RWPE1 (cell line): ENCODE measurements at regions not wholly inside any gene's neighbourhood (a gene's known extent, or its start where the extent isn't known, plus 50 kb on each side); places are given as distances from the start of the nearest gene placed in this dataset.

Experiments used
- CTCF ChIA-PET: fragments of 350-600 bp; sonication (Branson Sonifier 250); formaldehyde crosslinking; extraction: SDS; loops from one replicate; lab custom pipeline; 2021; lab: Yijun Ruan, JAX
- POLR2A ChIA-PET: fragments of 400-600 bp; formaldehyde crosslinking; extraction: SDS; loops from one replicate; lab custom pipeline; 2020; ENCODE audit warnings: antibody characterized with exemption; ENCODE audit not compliant: low non-redundant PET; lab: Yijun Ruan, JAX
- DNase-seq: peaks from one replicate; pipeline ENCODE4 v3.0.0; 2012; ENCODE audit warnings: low spot score
- H3K27ac ChIP-seq: fragments of 450-650 bp; 2 replicates; pipeline ENCODE4 v1.5.1; 2017
- TF ChIP-seq, protein P1 (sequence below): fragments of 450-650 bp; conservative IDR thresholded peaks from 2 replicates; pipeline ENCODE4 v1.5.1; 2017; ENCODE audit warnings: low read depth, mild to moderate bottlenecking

DNA sequence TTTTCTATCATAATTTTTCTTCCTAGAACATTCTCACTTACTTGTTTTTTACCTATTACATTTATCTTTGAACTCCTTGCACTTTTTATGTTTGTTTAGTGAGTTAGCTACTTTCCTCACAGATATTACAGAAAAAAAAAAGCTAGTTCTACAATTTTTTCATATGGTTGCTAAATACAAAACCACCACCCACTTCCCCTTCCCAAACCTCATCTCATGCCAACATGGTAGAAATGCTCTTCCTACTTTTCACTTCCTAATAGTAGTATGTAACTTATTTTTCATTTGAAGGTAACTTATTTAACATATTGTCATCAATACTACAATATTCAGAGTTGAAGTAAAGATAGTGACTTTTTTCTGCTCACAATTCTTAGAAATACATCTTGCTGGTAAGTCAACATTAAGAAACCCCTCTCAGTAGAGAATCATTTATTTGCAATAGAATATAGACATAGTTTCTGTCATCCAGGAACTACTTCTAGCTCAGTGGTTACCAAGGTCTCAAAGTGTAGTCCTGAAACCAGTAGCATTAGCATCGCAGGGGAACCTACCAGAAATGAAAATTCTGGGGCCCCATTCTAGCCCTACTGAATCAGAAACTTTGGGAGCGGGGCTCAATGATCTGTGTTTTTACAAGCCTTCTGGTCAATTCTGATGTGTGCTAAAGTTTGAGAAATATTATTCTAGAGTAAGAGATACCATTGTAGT, 1124.6 kb downstream of the DTWD2 start:
- H3K27ac ChIP-seq: no peak overlapping the region
- POLR2A ChIA-PET: no interaction called here
- TF ChIP-seq, protein P1, sequence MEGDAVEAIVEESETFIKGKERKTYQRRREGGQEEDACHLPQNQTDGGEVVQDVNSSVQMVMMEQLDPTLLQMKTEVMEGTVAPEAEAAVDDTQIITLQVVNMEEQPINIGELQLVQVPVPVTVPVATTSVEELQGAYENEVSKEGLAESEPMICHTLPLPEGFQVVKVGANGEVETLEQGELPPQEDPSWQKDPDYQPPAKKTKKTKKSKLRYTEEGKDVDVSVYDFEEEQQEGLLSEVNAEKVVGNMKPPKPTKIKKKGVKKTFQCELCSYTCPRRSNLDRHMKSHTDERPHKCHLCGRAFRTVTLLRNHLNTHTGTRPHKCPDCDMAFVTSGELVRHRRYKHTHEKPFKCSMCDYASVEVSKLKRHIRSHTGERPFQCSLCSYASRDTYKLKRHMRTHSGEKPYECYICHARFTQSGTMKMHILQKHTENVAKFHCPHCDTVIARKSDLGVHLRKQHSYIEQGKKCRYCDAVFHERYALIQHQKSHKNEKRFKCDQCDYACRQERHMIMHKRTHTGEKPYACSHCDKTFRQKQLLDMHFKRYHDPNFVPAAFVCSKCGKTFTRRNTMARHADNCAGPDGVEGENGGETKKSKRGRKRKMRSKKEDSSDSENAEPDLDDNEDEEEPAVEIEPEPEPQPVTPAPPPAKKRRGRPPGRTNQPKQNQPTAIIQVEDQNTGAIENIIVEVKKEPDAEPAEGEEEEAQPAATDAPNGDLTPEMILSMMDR: no peak
- no peak for DNase-seq
- CTCF ChIA-PET: no interaction called here

DNA sequence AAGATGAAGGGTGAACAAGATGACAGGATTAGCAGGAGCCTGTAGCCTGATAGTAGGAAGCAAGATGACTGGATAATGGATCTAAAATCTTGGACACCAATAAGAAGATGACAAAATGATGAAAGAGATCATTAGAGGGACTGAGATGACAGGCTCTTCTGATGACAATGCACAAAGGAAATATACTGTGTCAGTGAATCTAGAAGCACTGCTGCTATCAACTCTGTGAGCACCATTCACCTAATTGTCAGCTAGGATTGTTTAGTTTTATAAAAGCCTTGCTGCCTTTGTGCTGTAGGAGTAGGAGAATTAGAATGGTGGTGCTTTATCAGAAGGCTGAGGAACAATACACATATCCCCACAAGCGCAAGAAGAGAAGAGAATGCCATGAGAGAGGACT, 1127.8 kb downstream of the DTWD2 start:
- no peak overlapping the region for H3K27ac ChIP-seq
- TF ChIP-seq, protein P1: no peak
- no peak for DNase-seq
- ChIA-PET POLR2A (no interaction called here), CTCF (no interaction called here)

DNA sequence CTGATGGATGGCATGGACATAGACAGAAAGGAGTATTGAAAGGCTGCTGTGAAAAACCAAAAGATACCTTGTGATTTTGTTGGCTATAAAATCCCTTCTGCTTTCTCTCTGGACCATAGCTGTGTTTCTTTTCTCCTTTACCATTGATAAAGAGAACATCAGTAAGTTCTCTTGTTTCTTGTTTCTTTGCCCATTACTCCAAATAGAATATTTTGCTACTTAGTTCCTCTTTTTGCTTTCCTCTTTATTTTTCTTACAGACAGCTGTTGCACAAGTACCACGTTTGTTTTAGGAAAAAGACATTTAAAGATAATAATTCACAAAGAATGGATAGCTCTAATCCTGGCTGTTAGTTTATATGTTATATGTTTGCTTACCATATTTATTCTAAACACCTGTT, 1129.2 kb downstream of the DTWD2 start:
- no peak overlapping the region for H3K27ac ChIP-seq
- no peak for DNase-seq
- POLR2A ChIA-PET: no interaction called here
- TF ChIP-seq, protein P1: no peak
- CTCF ChIA-PET: no interaction called here

DNA sequence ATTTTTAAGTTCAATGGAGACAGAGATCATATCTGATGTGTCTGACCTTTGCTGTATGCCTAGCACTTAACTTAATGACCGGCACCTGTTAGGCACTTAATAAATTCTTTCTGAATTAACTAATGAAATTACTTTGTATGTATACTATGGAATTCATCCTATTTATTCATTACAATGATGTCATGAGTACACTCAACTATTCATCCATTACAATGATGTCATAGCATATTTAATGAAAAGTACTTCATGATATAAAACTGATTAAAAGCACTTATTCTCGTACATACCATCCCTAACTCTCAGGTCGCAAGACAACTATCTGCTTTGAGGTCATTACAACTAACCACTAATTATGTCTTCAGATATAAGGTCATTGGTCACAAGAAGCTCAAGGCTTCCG, 1131.6 kb downstream of the DTWD2 start:
- DNase-seq: no peak
- no peak overlapping the region for H3K27ac ChIP-seq
- POLR2A ChIA-PET: no interaction called here
- TF ChIP-seq, protein P1: no peak
- CTCF ChIA-PET: no interaction called here

DNA sequence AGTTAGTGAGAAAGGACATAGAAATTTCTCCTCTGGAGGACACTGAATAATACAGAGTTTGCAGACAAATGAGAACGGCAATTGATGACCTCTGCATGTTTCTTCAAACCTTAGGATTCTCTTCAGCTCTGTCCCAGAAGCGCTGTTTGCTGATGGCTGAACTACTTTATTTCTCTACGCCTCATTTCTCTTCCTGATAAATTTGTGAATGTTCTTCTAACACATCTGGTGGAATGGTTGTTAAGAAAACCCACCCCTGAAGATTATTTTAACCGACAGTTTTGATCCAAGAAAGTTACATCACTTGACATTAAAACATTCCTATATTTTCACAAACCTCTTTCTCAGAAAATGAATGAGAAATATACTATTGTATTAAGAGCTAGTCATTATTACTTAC, 1150.6 kb downstream of the DTWD2 start:
- ChIA-PET POLR2A (interaction anchor here (0.7 kb wide), 1 partner anchor 128 kb away, joined by 4 read pairs; no protein-coding TSS in a partner anchor), CTCF (no interaction called here)
- TF ChIP-seq, protein P1: no peak
- DNase-seq: no peak
- H3K27ac ChIP-seq: no peak overlapping the region

DNA sequence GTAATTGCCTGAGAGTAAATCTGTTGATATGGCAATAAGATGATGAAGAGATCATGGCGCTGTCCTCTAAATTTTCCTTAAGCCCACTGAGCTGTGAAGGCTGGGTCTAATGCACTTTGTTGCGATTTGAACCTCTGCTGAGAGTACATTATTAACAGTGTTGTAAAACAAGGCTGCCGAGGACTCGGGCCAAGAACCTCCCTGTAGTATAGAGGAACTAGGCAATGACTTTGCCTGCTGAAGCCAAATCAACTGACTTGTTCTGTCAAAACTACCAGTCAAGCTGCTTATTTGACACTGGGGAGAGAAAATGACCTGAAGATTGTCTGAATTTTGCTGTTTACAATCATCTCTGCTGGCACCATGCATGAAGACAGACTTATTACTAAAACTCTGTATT, 1154.7 kb downstream of the DTWD2 start:
- CTCF ChIA-PET: interaction anchor here (0.6 kb wide), 1 partner anchor 343 kb away, joined by 6 read pairs; no protein-coding TSS in a partner anchor
- no peak overlapping the region for H3K27ac ChIP-seq
- DNase-seq: no peak
- POLR2A ChIA-PET: no interaction called here
- TF ChIP-seq, protein P1: no peak
